ENCODE measurements at regions not wholly inside any gene's neighbourhood (a gene's known extent, or its start where the extent isn't known, plus 50 kb on each side); places are given as distances from the start of the nearest gene placed in this dataset.

- no peaks in the 10 kb centered on the region for H3K36me3 ChIP-seq (ENCODE audit: control insufficient read depth, low read depth, low read length)
- H3K27me3 ChIP-seq (ENCODE audit: control insufficient read depth, insufficient read depth, low read length) = no peaks in the 10 kb centered on the region
- H3K4me1 ChIP-seq (ENCODE audit: control insufficient read depth, low read depth, low read length) = peaks cover 6% of the 10 kb centered on the region
- no peak overlapping the region for H3K9ac ChIP-seq (ENCODE audit: low read length)
- H3K27ac ChIP-seq (ENCODE audit: low read length) = no peak overlapping the region
- no peak overlapping the region for H3K4me3 ChIP-seq (ENCODE audit: low read length)
- H3K9me3 ChIP-seq (ENCODE audit: control insufficient read depth, low read depth, low read length) = no peaks in the 10 kb centered on the region
Observed at GRCh38 chr20:24393903-24394302, 75.5 kb upstream of the SYNDIG1 start.

DNA sequence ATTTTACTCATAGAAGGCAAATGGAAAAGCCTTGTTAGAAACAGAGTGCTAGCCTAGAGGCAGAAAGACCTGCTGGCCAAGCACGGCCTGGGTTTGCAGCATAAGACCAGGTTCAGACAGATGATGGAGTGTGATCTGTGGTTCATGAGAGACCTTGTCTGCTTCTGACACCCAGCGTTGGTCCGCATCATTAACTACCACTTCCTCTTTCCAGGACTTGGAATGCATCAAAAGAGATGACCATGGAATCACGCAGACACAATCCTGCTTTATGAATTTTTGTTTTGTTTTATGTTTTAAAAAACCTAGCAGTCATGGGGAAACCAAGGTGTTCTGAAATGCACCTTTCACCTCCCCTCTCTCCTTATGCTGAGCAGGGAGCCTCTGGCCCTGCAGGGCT is 76.8 kb upstream of the SYNDIG1 start:
- Histone ChIP-seq H3K4me1 (ENCODE audit: control insufficient read depth, low read depth, low read length) (peaks cover 6% of the 10 kb centered on the region), H3K4me3 (ENCODE audit: low read length) (no peak overlapping the region), H3K27me3 (ENCODE audit: control insufficient read depth, insufficient read depth, low read length) (no peaks in the 10 kb centered on the region), H3K9me3 (ENCODE audit: control insufficient read depth, low read depth, low read length) (no peaks in the 10 kb centered on the region), H3K27ac (ENCODE audit: low read length) (no peak overlapping the region), H3K36me3 (ENCODE audit: control insufficient read depth, low read depth, low read length) (no peaks in the 10 kb centered on the region), H3K9ac (ENCODE audit: low read length) (no peak overlapping the region)

GRCh38 chr20:24389686-24390085 is 79.7 kb upstream of the SYNDIG1 start:
- Histone ChIP-seq H3K4me3 (ENCODE audit: low read length) (no peak overlapping the region), H3K27ac (ENCODE audit: low read length) (no peak overlapping the region), H3K4me1 (ENCODE audit: control insufficient read depth, low read depth, low read length) (peaks cover 9% of the 10 kb centered on the region), H3K9me3 (ENCODE audit: control insufficient read depth, low read depth, low read length) (no peaks in the 10 kb centered on the region), H3K27me3 (ENCODE audit: control insufficient read depth, insufficient read depth, low read length) (no peaks in the 10 kb centered on the region), H3K36me3 (ENCODE audit: control insufficient read depth, low read depth, low read length) (no peaks in the 10 kb centered on the region), H3K9ac (ENCODE audit: low read length) (no peak overlapping the region)

GRCh38 chr20:24388828-24389380 is 80.5 kb upstream of the SYNDIG1 start:
- Histone ChIP-seq H3K4me1 (ENCODE audit: control insufficient read depth, low read depth, low read length) (peaks cover 9% of the 10 kb centered on the region), H3K27ac (ENCODE audit: low read length) (no peak overlapping the region), H3K36me3 (ENCODE audit: control insufficient read depth, low read depth, low read length) (no peaks in the 10 kb centered on the region), H3K4me3 (ENCODE audit: low read length) (no peak overlapping the region), H3K9ac (ENCODE audit: low read length) (no peak overlapping the region), H3K27me3 (ENCODE audit: control insufficient read depth, insufficient read depth, low read length) (no peaks in the 10 kb centered on the region), H3K9me3 (ENCODE audit: control insufficient read depth, low read depth, low read length) (no peaks in the 10 kb centered on the region)

DNA sequence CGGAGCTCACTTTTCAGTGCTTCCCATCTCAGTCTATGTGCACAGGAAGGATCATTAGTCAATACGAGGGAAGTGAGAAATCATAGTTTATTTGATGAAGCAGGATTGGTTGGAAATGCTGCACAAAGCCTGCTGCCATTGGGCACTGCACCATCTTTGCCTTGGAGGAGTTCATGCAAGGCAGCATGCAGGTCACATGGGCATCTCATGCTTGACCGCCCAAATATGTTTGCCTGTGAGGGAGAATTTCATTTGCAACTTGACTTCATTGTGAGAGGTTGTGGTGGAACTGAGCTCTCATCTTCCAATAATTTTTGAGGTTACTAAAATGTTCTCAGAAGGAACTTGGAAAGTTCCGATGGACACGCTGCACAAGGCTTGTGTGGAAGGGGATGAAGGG is 83.9 kb upstream of the SYNDIG1 start:
- Histone ChIP-seq H3K27ac (ENCODE audit: low read length) (no peak overlapping the region), H3K4me1 (ENCODE audit: control insufficient read depth, low read depth, low read length) (peaks cover 9% of the 10 kb centered on the region), H3K36me3 (ENCODE audit: control insufficient read depth, low read depth, low read length) (no peaks in the 10 kb centered on the region), H3K9me3 (ENCODE audit: control insufficient read depth, low read depth, low read length) (no peaks in the 10 kb centered on the region), H3K27me3 (ENCODE audit: control insufficient read depth, insufficient read depth, low read length) (no peaks in the 10 kb centered on the region), H3K4me3 (ENCODE audit: low read length) (no peak overlapping the region), H3K9ac (ENCODE audit: low read length) (no peak overlapping the region)

GRCh38 chr20:24384865-24385264 is 84.6 kb upstream of the SYNDIG1 start:
- H3K4me3 ChIP-seq (ENCODE audit: low read length) = no peak overlapping the region
- H3K4me1 ChIP-seq (ENCODE audit: control insufficient read depth, low read depth, low read length) = peaks cover 7% of the 10 kb centered on the region
- H3K9ac ChIP-seq (ENCODE audit: low read length) = no peak overlapping the region
- H3K9me3 ChIP-seq (ENCODE audit: control insufficient read depth, low read depth, low read length) = no peaks in the 10 kb centered on the region
- H3K27ac ChIP-seq (ENCODE audit: low read length) = no peak overlapping the region
- H3K27me3 ChIP-seq (ENCODE audit: control insufficient read depth, insufficient read depth, low read length) = no peaks in the 10 kb centered on the region
- H3K36me3 ChIP-seq (ENCODE audit: control insufficient read depth, low read depth, low read length) = no peaks in the 10 kb centered on the region

DNA sequence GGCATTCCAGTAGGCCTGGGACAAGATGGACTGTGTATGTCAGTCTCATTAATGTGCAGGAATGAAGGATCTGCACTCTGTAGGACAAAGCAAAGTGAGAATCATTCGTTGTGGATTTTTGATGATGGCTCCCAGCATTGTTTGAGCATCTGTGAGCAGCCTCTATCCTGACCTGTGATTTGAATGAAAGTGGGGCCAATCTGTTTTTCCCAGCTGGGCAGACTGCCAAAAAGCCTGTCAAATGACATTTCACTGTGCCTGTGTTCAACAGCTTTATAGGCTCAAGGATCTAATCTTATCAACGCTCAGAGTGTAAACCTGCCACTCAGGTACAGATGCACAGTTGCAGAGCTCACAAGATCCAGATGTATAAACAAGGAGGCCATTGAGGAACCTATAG is 86.7 kb upstream of the SYNDIG1 start:
- H3K9ac ChIP-seq (ENCODE audit: low read length) = no peak overlapping the region
- H3K9me3 ChIP-seq (ENCODE audit: control insufficient read depth, low read depth, low read length) = no peaks in the 10 kb centered on the region
- H3K27ac ChIP-seq (ENCODE audit: low read length) = no peak overlapping the region
- H3K36me3 ChIP-seq (ENCODE audit: control insufficient read depth, low read depth, low read length) = no peaks in the 10 kb centered on the region
- no peak overlapping the region for H3K4me3 ChIP-seq (ENCODE audit: low read length)
- peaks cover 4% of the 10 kb centered on the region for H3K4me1 ChIP-seq (ENCODE audit: control insufficient read depth, low read depth, low read length)
- no peaks in the 10 kb centered on the region for H3K27me3 ChIP-seq (ENCODE audit: control insufficient read depth, insufficient read depth, low read length)

GRCh38 chr20:24382331-24382730 is 87.1 kb upstream of the SYNDIG1 start:
- Histone ChIP-seq H3K36me3 (ENCODE audit: control insufficient read depth, low read depth, low read length) (no peaks in the 10 kb centered on the region), H3K9ac (ENCODE audit: low read length) (no peak overlapping the region), H3K27ac (ENCODE audit: low read length) (no peak overlapping the region), H3K27me3 (ENCODE audit: control insufficient read depth, insufficient read depth, low read length) (no peaks in the 10 kb centered on the region), H3K4me1 (ENCODE audit: control insufficient read depth, low read depth, low read length) (peaks cover 4% of the 10 kb centered on the region), H3K9me3 (ENCODE audit: control insufficient read depth, low read depth, low read length) (no peaks in the 10 kb centered on the region), H3K4me3 (ENCODE audit: low read length) (no peak overlapping the region)

GRCh38 chr20:24381886-24382285 is 87.5 kb upstream of the SYNDIG1 start:
- no peaks in the 10 kb centered on the region for H3K27me3 ChIP-seq (ENCODE audit: control insufficient read depth, insufficient read depth, low read length)
- peaks cover 4% of the 10 kb centered on the region for H3K4me1 ChIP-seq (ENCODE audit: control insufficient read depth, low read depth, low read length)
- no peaks in the 10 kb centered on the region for H3K36me3 ChIP-seq (ENCODE audit: control insufficient read depth, low read depth, low read length)
- no peaks in the 10 kb centered on the region for H3K9me3 ChIP-seq (ENCODE audit: control insufficient read depth, low read depth, low read length)
- H3K9ac ChIP-seq (ENCODE audit: low read length) = no peak overlapping the region
- no peak overlapping the region for H3K27ac ChIP-seq (ENCODE audit: low read length)
- no peak overlapping the region for H3K4me3 ChIP-seq (ENCODE audit: low read length)

- no peak overlapping the region for H3K9ac ChIP-seq (ENCODE audit: low read length)
- H3K4me3 ChIP-seq (ENCODE audit: low read length) = no peak overlapping the region
- no peaks in the 10 kb centered on the region for H3K36me3 ChIP-seq (ENCODE audit: control insufficient read depth, low read depth, low read length)
- H3K9me3 ChIP-seq (ENCODE audit: control insufficient read depth, low read depth, low read length) = no peaks in the 10 kb centered on the region
- H3K27ac ChIP-seq (ENCODE audit: low read length) = no peak overlapping the region
- H3K4me1 ChIP-seq (ENCODE audit: control insufficient read depth, low read depth, low read length) = no peaks in the 10 kb centered on the region
- no peaks in the 10 kb centered on the region for H3K27me3 ChIP-seq (ENCODE audit: control insufficient read depth, insufficient read depth, low read length)
Observed at GRCh38 chr20:24379484-24379927, 89.9 kb upstream of the SYNDIG1 start.

DNA sequence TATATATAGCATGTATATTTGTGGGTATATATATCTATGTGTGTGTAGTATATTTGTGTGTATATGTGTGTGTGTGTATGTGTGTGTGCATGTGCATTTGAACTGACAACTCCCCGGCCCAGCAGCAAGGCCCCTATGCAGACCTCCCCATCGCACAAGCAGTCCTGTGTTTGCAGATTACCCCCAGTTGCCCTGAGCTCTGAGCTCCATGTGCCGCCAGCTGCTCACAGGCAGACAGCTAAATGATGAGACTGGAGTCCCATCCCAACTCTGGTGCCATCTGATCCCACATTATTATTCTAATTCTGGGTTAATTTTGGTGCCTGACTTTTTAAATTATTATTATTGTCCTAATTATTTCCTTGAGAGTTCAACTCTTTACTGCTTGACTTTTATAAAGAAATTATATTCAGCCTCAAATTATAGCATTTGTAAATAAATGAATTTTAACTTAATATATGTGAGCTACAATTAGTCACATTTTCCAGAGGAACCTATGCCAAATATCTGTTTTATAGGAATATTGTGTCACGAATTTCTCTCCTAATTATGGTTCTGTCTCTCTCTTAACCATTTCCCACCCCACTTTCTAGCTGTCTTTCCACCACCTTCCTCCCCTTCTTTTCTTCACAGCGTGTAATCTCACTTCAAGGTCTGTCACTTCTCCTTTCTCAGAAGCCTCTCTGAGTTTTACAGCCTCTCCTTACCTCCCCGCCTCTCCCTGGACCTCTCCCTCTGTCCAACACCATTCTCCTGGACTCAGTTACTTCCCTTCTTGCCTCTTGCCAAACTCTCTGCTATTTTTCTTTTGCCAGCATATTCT is 90.6 kb upstream of the SYNDIG1 start:
- H3K36me3 ChIP-seq (ENCODE audit: control insufficient read depth, low read depth, low read length) = no peaks in the 10 kb centered on the region

More for the DNA sequence above, 90.6 kb upstream of the SYNDIG1 start:
- H3K27me3 ChIP-seq (ENCODE audit: control insufficient read depth, insufficient read depth, low read length) = no peaks in the 10 kb centered on the region
- no peak overlapping the region for H3K9ac ChIP-seq (ENCODE audit: low read length)
- no peaks in the 10 kb centered on the region for H3K9me3 ChIP-seq (ENCODE audit: control insufficient read depth, low read depth, low read length)
- no peak overlapping the region for H3K27ac ChIP-seq (ENCODE audit: low read length)
- no peak overlapping the region for H3K4me3 ChIP-seq (ENCODE audit: low read length)
- no peaks in the 10 kb centered on the region for H3K4me1 ChIP-seq (ENCODE audit: control insufficient read depth, low read depth, low read length)
